SK-N-SH (cell line): ENCODE measurements at regions not wholly inside any gene's neighbourhood (a gene's known extent, or its start where the extent isn't known, plus 50 kb on each side); places are given as distances from the start of the nearest gene placed in this dataset.

ENCODE experiments used
- CTCF ChIP-seq: fragments of 200-600 bp; sonication (generic); IDR thresholded peaks from 2 replicates; pipeline ENCODE4 v1.6.1; 2017; ENCODE audit warnings: antibody characterized with exemption, mild to moderate bottlenecking, moderate library complexity
- EP300 ChIP-seq, 2 experiments: IDR thresholded peaks; 2 replicates each; pipeline versions ENCODE4 v1.4.0 to v1.6.1; 2012; ENCODE audit warnings: borderline replicate concordance in 1 of 2, low read depth in 1 of 2, low read length in 1 of 2
- EZH2phosphoT487 ChIP-seq: fragments of 200-600 bp; sonication (generic); IDR thresholded peaks from 2 replicates; pipeline ENCODE4 v1.6.1; 2017; ENCODE audit warnings: low read depth, mixed run types, mild to moderate bottlenecking, antibody characterized with exemption, moderate library complexity, borderline replicate concordance
- FOSL2 ChIP-seq: IDR thresholded peaks from 2 replicates; pipeline ENCODE4 v1.4.0; 2012; ENCODE audit warnings: low read depth, mild to moderate bottlenecking, moderate library complexity, borderline replicate concordance
- FOXM1 ChIP-seq: IDR thresholded peaks from 2 replicates; pipeline ENCODE4 v1.4.0; 2012; ENCODE audit warnings: low read depth, mild to moderate bottlenecking
- GABPA ChIP-seq: IDR thresholded peaks from 2 replicates; pipeline ENCODE4 v1.4.0; 2012; ENCODE audit warnings: low read depth, mild to moderate bottlenecking
- NRF1 ChIP-seq: IDR thresholded peaks from 2 replicates; pipeline ENCODE4 v1.6.1; 2012; ENCODE audit warnings: low read depth, mild to moderate bottlenecking, low read length
- POLR2AphosphoS5 ChIP-seq: IDR thresholded peaks from 2 replicates; pipeline ENCODE4 v1.6.1; 2012; ENCODE audit warnings: low read depth, low read length
- RAD21 ChIP-seq: IDR thresholded peaks from 2 replicates; pipeline ENCODE4 v1.6.1; 2012; ENCODE audit warnings: mild to moderate bottlenecking, low read length
- REST ChIP-seq: IDR thresholded peaks from 2 replicates; pipeline ENCODE4 v1.6.1; 2012; ENCODE audit warnings: mild to moderate bottlenecking, low read depth, low read length, moderate library complexity
- USF1 ChIP-seq: IDR thresholded peaks from 2 replicates; pipeline ENCODE4 v1.4.0; 2012; ENCODE audit warnings: low read depth, borderline replicate concordance
- USF2 ChIP-seq: fragments of 150-350 bp; IDR thresholded peaks from 2 replicates; pipeline ENCODE4 v1.6.1; 2017; ENCODE audit warnings: antibody characterized with exemption, low read length, low read depth, borderline replicate concordance

GRCh38 chr3:193884027-193884426, 251.9 kb upstream of the HES1 start:
- TF ChIP-seq USF1 (no peak), FOSL2 (no peak), CTCF (no peak), EZH2phosphoT487 (no peak), EP300 (IDR thresholded peaks at IDR 0.05; ENCODE audit: borderline replicate concordance in 1 of 2, low read depth in 1 of 2, low read length in 1 of 2) (no peak), GABPA (no peak), REST (no peak), RAD21 (no peak), NRF1 (no peak), USF2 (no peak), POLR2AphosphoS5 (no peak), FOXM1 (no peak)
